HG02623 (cell line): ENCODE measurements at regions not wholly inside any gene's neighbourhood (a gene's known extent, or its start where the extent isn't known, plus 50 kb on each side); places are given as distances from the start of the nearest gene placed in this dataset.

Source experiments
- ATAC-seq: cut with Tn5 transposase; IDR thresholded peaks from one replicate; pipeline ENCODE4 v1.9.1; 2021; ENCODE audit warnings: moderate library complexity; ENCODE audit not compliant: unreplicated experiment

GRCh38 chrX:39808471-39808917 lies 289.3 kb downstream of the BCOR start:
- ATAC-seq, result no peak

GRCh38 chrX:39809331-39809730 lies 288.4 kb downstream of the BCOR start:
- no peak for ATAC-seq

GRCh38 chrX:39810901-39811300 lies 286.9 kb downstream of the BCOR start:
- ATAC-seq, result no peak

DNA sequence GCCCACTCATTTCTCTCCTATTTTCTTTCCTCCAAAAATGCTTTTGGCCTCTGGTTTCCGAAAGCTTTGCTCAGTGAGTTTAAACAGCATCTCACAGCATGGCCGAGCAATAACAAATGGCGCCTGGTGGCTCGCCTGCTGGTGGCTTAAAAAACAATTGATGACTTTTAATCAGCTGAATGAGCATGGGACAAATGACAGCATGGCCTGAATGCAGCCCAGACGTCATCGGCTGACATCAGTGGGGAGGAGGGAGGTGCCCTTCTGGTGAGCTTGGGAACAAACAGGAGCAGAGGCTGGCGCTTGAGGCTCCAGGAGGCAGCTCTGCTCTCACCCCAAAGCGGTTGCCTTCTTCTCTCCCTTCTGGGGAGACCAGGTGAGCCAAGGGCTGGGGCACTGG lies 286.4 kb downstream of the BCOR start:
- ATAC-seq, result no peak

GRCh38 chrX:39813631-39814277 lies 284.0 kb downstream of the BCOR start:
- ATAC-seq, result no peak

GRCh38 chrX:39814391-39814790 lies 283.4 kb downstream of the BCOR start:
- ATAC-seq, result no peak

DNA sequence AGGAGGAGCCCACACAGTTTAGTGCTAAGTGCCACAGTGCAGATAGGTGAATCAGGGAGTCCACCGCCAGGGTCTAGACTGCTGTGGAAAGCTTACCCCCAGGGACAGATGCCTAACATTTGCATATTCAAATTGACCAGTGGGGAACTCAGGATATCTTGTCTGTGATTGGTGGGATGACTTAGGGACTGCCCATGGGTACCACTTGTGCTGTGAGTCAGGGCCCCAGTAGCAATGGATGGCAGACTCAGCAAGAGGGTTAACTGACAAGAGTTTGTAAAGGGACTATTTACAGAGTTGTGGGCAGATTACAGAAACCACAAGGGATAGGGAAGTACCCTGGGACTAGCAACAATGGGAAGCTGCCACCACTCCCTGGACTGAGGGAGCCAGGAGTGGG lies 282.1 kb downstream of the BCOR start:
- ATAC-seq, result peak; percentile 58

- ATAC-seq, result no peak
Measured at GRCh38 chrX:39816871-39817731, 280.7 kb downstream of the BCOR start.

- ATAC-seq, result no peak
Measured at GRCh38 chrX:39817754-39818470, 279.8 kb downstream of the BCOR start.

- ATAC-seq, result no peak
Measured at GRCh38 chrX:39818750-39819149, 279.0 kb downstream of the BCOR start.

DNA sequence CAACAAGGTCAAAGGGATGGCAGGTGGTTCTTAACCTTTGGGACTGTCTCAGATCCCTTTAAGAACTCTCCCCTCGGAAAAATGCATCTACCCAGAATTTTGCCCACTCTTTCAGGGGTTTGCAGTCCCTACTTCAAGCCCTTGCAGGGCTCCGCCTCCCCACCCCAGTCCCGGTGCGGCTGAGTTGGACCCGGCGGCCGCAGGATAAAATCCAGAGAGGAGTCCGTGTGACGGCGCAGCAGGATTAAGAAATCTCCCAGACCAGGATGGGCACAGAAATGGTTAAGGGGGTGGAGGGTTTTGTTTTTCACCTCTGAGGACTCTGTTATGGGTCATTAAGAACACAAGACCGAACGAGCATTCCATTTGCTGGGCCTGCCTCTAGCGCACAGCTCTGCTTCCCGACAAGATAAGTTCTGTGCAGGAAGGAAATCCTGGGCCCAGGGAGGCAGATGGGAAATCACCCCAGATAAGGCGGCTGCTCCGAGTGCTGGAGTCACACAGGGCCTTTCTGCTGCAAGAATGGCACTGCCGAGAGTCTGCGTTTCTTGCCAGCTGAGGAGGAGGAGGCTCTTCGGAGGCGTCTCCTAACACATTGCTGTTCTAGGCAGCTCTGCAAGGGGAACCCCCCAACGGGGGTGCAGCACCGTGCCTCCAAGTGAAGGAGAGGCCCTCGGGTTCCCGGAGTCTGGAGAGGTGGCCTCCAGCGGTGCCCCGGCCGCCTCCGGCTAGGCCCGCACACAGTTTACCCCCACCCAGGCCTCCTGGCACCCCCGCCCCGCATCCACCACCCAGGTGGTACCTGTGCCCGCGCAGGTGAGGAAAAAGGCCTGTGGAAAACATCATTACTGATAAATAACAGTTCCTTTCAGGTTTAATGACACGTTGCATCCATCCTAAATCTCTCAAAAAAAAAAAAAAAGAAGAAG lies 277.6 kb downstream of the BCOR start:
- no peak for ATAC-seq

- ATAC-seq, result no peak
Measured at GRCh38 chrX:39820938-39821708, 276.6 kb downstream of the BCOR start.

DNA sequence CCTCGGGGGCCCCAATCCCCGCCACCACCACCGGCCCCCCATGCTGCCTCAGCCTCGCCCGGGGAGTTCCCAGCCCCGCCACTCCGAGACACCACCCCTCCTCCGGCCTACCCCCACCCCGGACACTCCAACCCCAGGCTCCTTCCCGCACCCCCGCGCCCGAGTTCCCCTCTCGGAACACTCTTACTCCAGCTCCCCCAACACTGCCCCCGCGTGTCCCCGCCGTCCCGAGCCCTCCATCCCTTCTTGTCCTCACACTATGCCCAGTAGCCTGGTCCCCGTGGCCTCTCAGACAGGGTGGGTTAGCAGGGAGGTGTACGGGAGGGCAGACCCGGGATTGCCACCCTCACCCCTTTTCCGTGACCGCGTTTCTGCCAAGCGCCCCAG lies 276.1 kb downstream of the BCOR start:
- ATAC-seq, result no peak

- no peak for ATAC-seq
Measured at GRCh38 chrX:39822133-39822748, 275.5 kb downstream of the BCOR start.

- no peak for ATAC-seq
Measured at GRCh38 chrX:39823424-39823823, 274.3 kb downstream of the BCOR start.

DNA sequence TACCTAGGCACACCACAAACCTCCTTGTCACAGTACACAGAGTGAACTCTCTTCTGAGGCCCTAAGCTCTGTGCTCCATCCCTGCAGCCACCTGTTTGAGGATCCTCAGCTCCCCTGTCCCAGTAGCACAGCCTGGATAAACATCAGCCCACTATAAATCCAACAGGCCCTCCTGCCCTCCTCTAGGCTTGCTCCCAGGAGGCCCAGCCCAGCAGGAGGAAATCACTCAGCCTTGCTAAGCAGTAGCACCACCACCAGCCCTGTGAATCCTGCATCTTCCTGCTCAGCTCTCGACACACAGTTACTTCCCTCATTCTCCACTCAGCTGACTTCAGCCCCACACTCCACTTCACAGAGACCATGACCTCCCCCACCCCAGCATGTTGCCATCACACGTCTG lies 273.9 kb downstream of the BCOR start:
- ATAC-seq, result no peak

DNA sequence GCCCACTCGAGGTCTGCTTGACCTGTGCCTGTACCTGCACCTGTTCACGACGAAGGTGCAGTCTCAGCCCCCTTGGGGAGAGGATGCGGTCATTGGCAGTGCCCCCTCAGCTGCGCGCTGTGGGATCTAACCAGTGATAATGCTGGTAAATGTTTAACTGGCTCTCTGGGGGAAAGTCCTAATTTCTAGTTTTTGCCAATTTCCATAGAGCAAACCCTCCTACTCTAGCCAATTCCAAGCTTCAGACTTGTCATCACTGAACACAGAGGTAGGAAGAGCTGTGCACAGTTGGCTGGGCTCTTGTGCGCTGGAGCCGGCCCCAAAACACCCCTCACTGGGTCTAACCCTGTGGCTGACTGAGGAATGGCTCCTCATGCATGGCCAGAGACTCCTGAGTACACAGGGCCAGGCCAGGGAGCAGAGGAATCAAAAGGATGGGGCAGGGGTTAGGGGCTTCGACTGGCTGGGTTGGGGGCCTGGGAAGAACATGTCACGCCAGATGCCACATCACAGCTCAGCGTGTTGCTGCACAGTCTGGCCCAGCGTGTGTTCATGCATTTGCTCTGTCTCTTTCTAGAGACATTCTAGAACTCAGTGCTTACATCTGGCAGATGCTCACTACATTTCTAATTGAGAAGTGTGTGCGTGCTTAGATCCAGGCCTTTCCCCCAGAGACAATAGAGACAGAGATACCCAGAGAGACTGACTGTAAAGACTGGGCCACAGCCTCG lies 270.8 kb downstream of the BCOR start:
- ATAC-seq, result no peak

GRCh38 chrX:39827951-39828350 lies 269.8 kb downstream of the BCOR start:
- peak; percentile 60 for ATAC-seq

- ATAC-seq, result no peak
Measured at GRCh38 chrX:39828971-39829370, 268.8 kb downstream of the BCOR start.
